Natural killer cell (primary cell): ENCODE measurements at regions not wholly inside any gene's neighbourhood (a gene's known extent, or its start where the extent isn't known, plus 50 kb on each side); places are given as distances from the start of the nearest gene placed in this dataset.

Experiments used
- ATAC-seq, 3 donors: fragments of 150-1000 bp in 2 of 3; fragments of 200-7000 bp in 1 of 3; cut with Tn5 transposase; 1 replicate in 1 of 3; 2 replicates in 2 of 3; pipeline ENCODE4 v1.10.0; 2021; ENCODE audit warnings: mild to moderate bottlenecking in 2 of 3, moderate library complexity in 2 of 3
- DNase-seq, 2 donors: peaks; one replicate each; pipeline versions ENCODE4 v3.0.0 to v3.0.0-alpha.2; 2013 to 2021; ENCODE audit warnings: mixed read lengths in 1 of 2
- H3K27ac ChIP-seq: one replicate; pipeline ENCODE4 v1.5.1; 2013; ENCODE audit warnings: mild to moderate bottlenecking, low read length
- H3K27me3 ChIP-seq: one replicate; pipeline ENCODE4 v1.6.1; 2013; ENCODE audit warnings: low read length; ENCODE audit not compliant: control insufficient read depth, insufficient read depth
- H3K36me3 ChIP-seq: one replicate; pipeline ENCODE4 v1.6.1; 2013; ENCODE audit warnings: low read length; ENCODE audit not compliant: control insufficient read depth, insufficient read depth
- H3K4me1 ChIP-seq: one replicate; pipeline ENCODE4 v1.6.1; 2013; ENCODE audit warnings: low read length; ENCODE audit not compliant: control insufficient read depth, insufficient read depth
- H3K4me3 ChIP-seq: one replicate; pipeline ENCODE4 v1.5.1; 2013; ENCODE audit warnings: low read length
- H3K9me3 ChIP-seq: one replicate; pipeline ENCODE4 v1.6.1; 2013; ENCODE audit warnings: low read length; ENCODE audit not compliant: control insufficient read depth, insufficient read depth
- H3K27ac Mint-ChIP-seq, 2 donors: one replicate each; pipeline ENCODE4 v1.8.0; 2022; ENCODE audit warnings: mild to moderate bottlenecking in 2 of 2, mixed read lengths in 2 of 2, moderate library complexity in 1 of 2
- H3K27me3 Mint-ChIP-seq, 2 donors: one replicate each; pipeline ENCODE4 v1.8.0; 2022; ENCODE audit warnings: low read depth in 2 of 2, mixed read lengths in 2 of 2
- H3K36me3 Mint-ChIP-seq: one replicate; pipeline ENCODE4 v1.8.0; 2022; ENCODE audit warnings: mixed read lengths
- H3K4me1 Mint-ChIP-seq, 2 donors: one replicate each; pipeline ENCODE4 v1.8.0; 2022; ENCODE audit warnings: mixed read lengths in 2 of 2
- H3K4me3 Mint-ChIP-seq: one replicate; pipeline ENCODE4 v1.8.0; 2022; ENCODE audit warnings: mild to moderate bottlenecking, moderate library complexity, mixed read lengths
- H3K9me3 Mint-ChIP-seq, 2 donors: one replicate each; pipeline ENCODE4 v1.8.0; 2022; ENCODE audit warnings: mixed read lengths in 2 of 2
- WGBS: methylation state at CpG from one replicate; pipeline ENCODE4 v1.1.7; 2013; ENCODE audit warnings: missing lambda C conversion rate; ENCODE audit not compliant: insufficient coverage; 5-methylcytosine and 5-hydroxymethylcytosine counted together
- intact Hi-C: fragments of 100-400 bp; cut with micrococcal nuclease; formaldehyde crosslinking; loops from one replicate; pipeline ENCODE4 v1.14.2; 2022
- TF ChIP-seq, protein P1 (sequence below): fragments of 200-600 bp; IDR thresholded peaks from one replicate; pipeline ENCODE4 v1.8.0; 2022; ENCODE audit warnings: antibody characterized with exemption

DNA sequence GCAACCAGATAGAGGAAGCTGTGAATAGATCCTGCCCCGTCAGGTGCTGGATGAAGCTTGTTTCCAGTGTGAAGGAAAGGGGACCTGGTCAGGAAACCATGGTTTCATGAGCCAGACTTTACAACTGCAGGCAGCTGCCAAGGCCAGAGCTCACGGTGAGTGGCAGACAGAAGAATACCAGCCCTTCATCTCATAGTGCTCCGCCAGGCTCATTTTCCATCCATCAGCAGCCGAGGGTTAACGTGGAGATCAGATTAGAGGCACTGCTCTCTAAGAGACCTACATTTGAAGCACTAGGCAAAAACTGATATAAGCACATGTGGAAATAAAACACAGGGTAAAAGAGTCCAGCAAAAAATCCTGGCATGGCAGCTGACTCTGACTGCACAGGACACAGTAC is 172.4 kb downstream of the CD24 start:
- no peak overlapping the region for H3K27ac Mint-ChIP-seq
- ATAC-seq, result no peak
- WGBS, result 82% methylated on average over 5 of the region's 5 CpGs
- no peak for DNase-seq
- no peaks in the 10 kb centered on the region for H3K9me3 Mint-ChIP-seq
- Histone ChIP-seq H3K27me3 (no peaks in the 10 kb centered on the region), H3K27ac (no peak overlapping the region), H3K36me3 (no peaks in the 10 kb centered on the region), H3K4me1 (peaks cover 7% of the 10 kb centered on the region), H3K4me3 (no peak overlapping the region), H3K9me3 (no peaks in the 10 kb centered on the region)
- no peak overlapping the region for H3K4me3 Mint-ChIP-seq
- peaks cover 9 to 10% of the 10 kb centered on the region in 2 donors for H3K4me1 Mint-ChIP-seq
- no peaks in the 10 kb centered on the region for H3K36me3 Mint-ChIP-seq
- intact Hi-C loops, result no loop called here
- TF ChIP-seq, protein P1, sequence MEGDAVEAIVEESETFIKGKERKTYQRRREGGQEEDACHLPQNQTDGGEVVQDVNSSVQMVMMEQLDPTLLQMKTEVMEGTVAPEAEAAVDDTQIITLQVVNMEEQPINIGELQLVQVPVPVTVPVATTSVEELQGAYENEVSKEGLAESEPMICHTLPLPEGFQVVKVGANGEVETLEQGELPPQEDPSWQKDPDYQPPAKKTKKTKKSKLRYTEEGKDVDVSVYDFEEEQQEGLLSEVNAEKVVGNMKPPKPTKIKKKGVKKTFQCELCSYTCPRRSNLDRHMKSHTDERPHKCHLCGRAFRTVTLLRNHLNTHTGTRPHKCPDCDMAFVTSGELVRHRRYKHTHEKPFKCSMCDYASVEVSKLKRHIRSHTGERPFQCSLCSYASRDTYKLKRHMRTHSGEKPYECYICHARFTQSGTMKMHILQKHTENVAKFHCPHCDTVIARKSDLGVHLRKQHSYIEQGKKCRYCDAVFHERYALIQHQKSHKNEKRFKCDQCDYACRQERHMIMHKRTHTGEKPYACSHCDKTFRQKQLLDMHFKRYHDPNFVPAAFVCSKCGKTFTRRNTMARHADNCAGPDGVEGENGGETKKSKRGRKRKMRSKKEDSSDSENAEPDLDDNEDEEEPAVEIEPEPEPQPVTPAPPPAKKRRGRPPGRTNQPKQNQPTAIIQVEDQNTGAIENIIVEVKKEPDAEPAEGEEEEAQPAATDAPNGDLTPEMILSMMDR, result no peak
- peaks cover 14 to 21% of the 10 kb centered on the region in 2 donors for H3K27me3 Mint-ChIP-seq

DNA sequence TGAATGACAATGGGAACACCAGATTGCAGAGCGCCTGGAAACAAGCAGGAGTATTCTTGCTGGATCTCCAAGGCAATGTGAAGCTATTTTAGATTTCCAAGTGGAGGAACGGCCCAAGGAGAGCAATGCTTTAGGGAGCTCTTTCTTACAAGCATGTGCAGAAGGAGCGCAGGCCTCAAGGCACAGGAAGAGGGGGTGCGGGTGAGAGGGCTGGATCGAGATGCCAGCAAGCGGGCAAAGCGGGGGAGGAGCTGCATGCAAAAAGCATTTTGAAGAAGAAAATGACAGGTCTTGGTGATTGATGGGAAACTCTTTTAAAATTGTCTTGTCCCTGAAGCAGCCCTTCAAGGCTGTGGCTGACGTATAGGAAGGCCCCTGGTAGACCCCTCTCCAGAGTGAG is 171.9 kb downstream of the QRSL1 start:
- no peak overlapping the region for H3K4me3 Mint-ChIP-seq
- Histone ChIP-seq H3K27me3 (no peaks in the 10 kb centered on the region), H3K4me1 (peaks cover 7% of the 10 kb centered on the region), H3K27ac (no peak overlapping the region), H3K4me3 (no peak overlapping the region), H3K9me3 (no peaks in the 10 kb centered on the region), H3K36me3 (no peaks in the 10 kb centered on the region)
- H3K4me1 Mint-ChIP-seq, result peaks cover 9 to 10% of the 10 kb centered on the region in 2 donors
- ATAC-seq (no peak), DNase-seq (no peak)
- H3K9me3 Mint-ChIP-seq, result no peaks in the 10 kb centered on the region
- TF ChIP-seq, protein P1, result no peak
- intact Hi-C loops, result no loop called here
- peaks cover 14 to 21% of the 10 kb centered on the region in 2 donors for H3K27me3 Mint-ChIP-seq
- WGBS, result 92% methylated on average over 8 of the region's 8 CpGs
- no peak overlapping the region for H3K27ac Mint-ChIP-seq
- H3K36me3 Mint-ChIP-seq, result no peaks in the 10 kb centered on the region

DNA sequence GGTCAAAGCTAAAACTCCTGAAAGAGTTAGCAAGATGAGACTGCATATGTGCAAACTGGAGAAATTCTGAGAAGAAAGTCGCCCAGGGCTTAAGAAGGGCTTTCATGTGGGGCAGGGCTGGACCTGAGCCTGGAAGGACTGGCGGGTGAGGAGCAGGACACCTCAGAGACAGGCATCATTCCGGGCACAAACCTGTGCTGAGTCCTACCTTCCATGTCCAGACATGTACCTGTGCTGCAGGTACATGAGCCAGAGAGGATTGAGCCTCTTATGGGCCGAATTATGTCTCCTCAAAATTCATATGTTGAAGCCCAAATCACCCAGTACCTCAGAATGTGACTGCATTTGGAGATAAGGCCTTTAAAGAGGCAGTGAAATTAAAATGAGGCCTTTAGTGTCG is 171.0 kb downstream of the QRSL1 start:
- H3K36me3 Mint-ChIP-seq, result no peaks in the 10 kb centered on the region
- no peak overlapping the region for H3K27ac ChIP-seq
- no peak overlapping the region for H3K4me3 Mint-ChIP-seq
- H3K27me3 Mint-ChIP-seq, result peaks cover 14 to 21% of the 10 kb centered on the region in 2 donors
- H3K4me1 ChIP-seq, result peaks cover 7% of the 10 kb centered on the region
- no peak for ATAC-seq
- H3K4me1 Mint-ChIP-seq, result peaks cover 9 to 10% of the 10 kb centered on the region in 2 donors
- no peaks in the 10 kb centered on the region for H3K9me3 ChIP-seq
- no peaks in the 10 kb centered on the region for H3K9me3 Mint-ChIP-seq
- 76% methylated on average over 5 of the region's 5 CpGs for WGBS
- intact Hi-C loops, result no loop called here
- no peak for DNase-seq
- no peak overlapping the region for H3K27ac Mint-ChIP-seq
- no peak overlapping the region for H3K4me3 ChIP-seq
- no peaks in the 10 kb centered on the region for H3K36me3 ChIP-seq
- TF ChIP-seq, protein P1, result no peak
- H3K27me3 ChIP-seq, result no peaks in the 10 kb centered on the region
